ENCODE measurements at regions not wholly inside any gene's neighbourhood (a gene's known extent, or its start where the extent isn't known, plus 50 kb on each side); places are given as distances from the start of the nearest gene placed in this dataset.

DNA sequence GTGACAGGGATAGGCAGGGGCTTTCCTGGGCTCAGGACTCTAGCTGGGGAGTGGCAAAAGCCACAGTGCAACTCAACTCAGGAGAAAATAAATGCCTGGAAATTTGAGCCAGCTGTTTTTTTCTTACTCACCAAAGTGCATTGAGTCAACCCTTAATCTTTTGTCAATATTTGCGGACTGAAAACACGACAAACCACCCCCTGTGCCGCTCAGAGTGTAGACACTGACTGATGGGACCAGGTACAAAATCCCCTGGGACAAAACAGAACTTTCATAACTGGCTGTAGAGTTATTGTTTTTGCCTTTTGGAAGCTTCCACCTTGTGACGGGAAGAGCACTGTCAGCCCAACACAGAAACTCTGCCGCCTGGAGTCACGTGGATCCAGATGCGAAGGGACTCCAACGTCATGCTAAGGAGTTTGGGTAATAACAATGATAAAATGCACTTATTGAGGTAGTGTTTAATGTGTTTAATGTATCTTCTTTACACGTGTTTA is 164.6 kb downstream of the PLPP3 start:
- TF ChIP-seq CTCF (IDR thresholded peaks at IDR 0.05; ENCODE audit: insufficient read depth, low read length, missing control alignments): no peak
- DNase-seq (ENCODE audit: low read depth, low spot score): no peak
- ChIA-PET POLR2A (no interaction called here), CTCF (interaction anchor here (1.7 kb wide), 1 partner anchor 11 kb away, joined by 5 read pairs; no protein-coding TSS in a partner anchor)
- H3K4me3 ChIP-seq (ENCODE audit: low read depth, low read length): no peak overlapping the region

- no peak for DNase-seq (ENCODE audit: low read depth, low spot score)
- POLR2A ChIA-PET: no interaction called here
- H3K4me3 ChIP-seq (ENCODE audit: low read depth, low read length): no peak overlapping the region
- TF ChIP-seq CTCF (IDR thresholded peaks at IDR 0.05; ENCODE audit: insufficient read depth, low read length, missing control alignments): no peak
- CTCF ChIA-PET: no interaction called here
Measured at GRCh38 chr1:56413671-56414199, 165.6 kb downstream of the PLPP3 start.

DNA sequence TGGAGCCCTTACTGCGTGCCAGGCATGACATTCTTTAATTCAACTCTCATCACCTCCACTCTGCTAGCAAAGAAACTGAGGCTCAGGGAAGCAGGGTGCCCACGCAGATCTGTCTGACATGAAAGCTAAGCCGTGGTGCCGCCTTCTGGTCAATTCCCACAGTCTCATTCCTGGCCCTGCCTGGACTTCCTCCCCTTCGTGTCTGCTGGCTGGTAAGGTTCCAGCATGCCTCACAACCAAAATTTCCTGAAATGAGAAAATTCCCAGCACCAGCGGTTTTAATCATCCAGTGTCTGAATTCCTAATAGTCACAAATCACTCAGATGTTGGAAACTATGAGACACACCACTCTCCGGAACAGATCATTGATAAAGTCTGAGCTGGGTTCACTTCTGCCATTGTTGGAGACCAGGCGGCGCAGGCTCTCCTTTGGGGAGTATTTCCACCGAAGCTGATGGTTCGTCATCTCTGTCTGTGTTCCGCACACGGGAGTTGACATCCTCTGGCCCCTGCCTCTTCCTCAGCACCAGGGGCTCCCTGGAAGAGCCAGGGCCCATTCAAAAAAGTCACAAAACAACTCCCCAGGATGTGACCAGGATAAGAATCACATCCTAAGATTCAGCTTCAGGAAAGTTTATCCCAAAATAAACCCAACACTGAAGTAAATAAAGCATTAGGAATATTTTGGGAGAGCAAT is 167.7 kb downstream of the PLPP3 start:
- POLR2A ChIA-PET: no interaction called here

DNA sequence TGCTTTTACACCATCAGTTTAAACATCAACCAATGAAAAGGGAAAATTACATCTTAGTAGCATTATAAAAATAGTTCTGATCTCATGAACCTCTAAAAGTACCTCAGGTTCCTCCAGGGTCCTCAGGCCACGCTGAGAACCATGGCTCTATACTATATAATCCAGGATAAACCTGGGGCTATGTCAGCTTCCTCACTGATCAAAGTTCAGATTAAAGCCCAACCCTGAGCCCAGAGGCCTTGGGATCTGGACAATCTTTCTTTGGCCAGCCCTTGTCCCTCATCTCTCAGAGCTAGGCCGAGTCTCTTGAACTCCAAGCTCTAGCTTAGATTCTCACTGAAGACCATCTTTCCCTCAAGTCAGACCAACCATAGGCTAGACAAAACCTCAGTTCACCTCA is 168.3 kb downstream of the PLPP3 start:
- CTCF ChIA-PET: interaction anchor here (1.2 to 1.7 kb wide), 4 partner anchors 11 to 75 kb away, joined by 3 to 6 read pairs (median 3); no protein-coding TSS in a partner anchor
- POLR2A ChIA-PET: no interaction called here

More for the DNA sequence above, 167.7 kb downstream of the PLPP3 start:
- no peak overlapping the region for H3K4me3 ChIP-seq (ENCODE audit: low read depth, low read length)
- DNase-seq (ENCODE audit: low read depth, low spot score): no peak
- CTCF ChIA-PET: interaction anchor here (1.2 to 1.3 kb wide), 3 partner anchors 11 to 75 kb away, joined by 3 read pairs; no protein-coding TSS in a partner anchor
- no peak for TF ChIP-seq CTCF (IDR thresholded peaks at IDR 0.05; ENCODE audit: insufficient read depth, low read length, missing control alignments)

GRCh38 chr1:56410405-56410804 is 169.0 kb downstream of the PLPP3 start:
- DNase-seq (ENCODE audit: low read depth, low spot score): no peak
- POLR2A ChIA-PET: no interaction called here
- no peak for TF ChIP-seq CTCF (IDR thresholded peaks at IDR 0.05; ENCODE audit: insufficient read depth, low read length, missing control alignments)
- H3K4me3 ChIP-seq (ENCODE audit: low read depth, low read length): no peak overlapping the region
- CTCF ChIA-PET: interaction anchor here (1.2 to 1.7 kb wide), 4 partner anchors 10 to 76 kb away, joined by 3 to 6 read pairs (median 3); no protein-coding TSS in a partner anchor

More for the DNA sequence above, 168.3 kb downstream of the PLPP3 start:
- DNase-seq (ENCODE audit: low read depth, low spot score): no peak
- H3K4me3 ChIP-seq (ENCODE audit: low read depth, low read length): no peak overlapping the region
- TF ChIP-seq CTCF (IDR thresholded peaks at IDR 0.05; ENCODE audit: insufficient read depth, low read length, missing control alignments): no peak

DNA sequence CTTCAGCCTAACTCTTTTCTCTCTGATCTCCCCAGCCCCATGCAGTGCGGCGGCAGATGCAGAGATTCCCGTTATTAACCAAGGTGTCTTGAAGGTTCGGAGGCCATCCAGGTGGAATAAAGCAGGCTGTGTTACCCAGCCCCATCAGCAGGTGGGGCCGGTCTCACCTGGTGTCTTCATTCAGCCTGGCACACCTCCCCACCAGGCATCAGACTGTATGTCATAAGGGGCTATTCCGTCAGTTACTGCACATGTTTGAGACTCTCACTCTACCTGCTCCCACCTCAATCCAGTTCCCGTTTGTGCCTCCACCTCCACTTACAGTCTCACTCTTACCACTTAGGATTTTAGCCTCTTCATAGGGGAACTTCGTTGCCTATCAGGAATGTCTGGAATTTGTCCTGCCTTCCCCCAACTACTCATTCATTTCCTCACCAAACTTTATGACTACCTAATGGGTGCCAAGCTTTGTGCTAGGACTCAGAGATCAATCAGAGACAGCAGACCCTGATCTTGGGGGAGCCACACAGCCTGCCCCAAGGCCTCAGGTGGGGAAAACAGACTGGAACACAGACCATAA is 170.2 kb downstream of the PLPP3 start:
- ChIA-PET CTCF (interaction anchor here (1.7 to 1.9 kb wide), 2 partner anchors 9 to 14 kb away, joined by 4 to 6 read pairs; no protein-coding TSS in a partner anchor), POLR2A (no interaction called here)
- TF ChIP-seq CTCF (IDR thresholded peaks at IDR 0.05; ENCODE audit: insufficient read depth, low read length, missing control alignments): no peak
- no peak for DNase-seq (ENCODE audit: low read depth, low spot score)
- H3K4me3 ChIP-seq (ENCODE audit: low read depth, low read length): no peak overlapping the region

Data from AG04449 (cell line).